ENCODE measurements at regions not wholly inside any gene's neighbourhood (a gene's known extent, or its start where the extent isn't known, plus 50 kb on each side); places are given as distances from the start of the nearest gene placed in this dataset.

- Histone ChIP-seq H3T11ph (ENCODE audit: low read length) (no peak overlapping the region), H3K56ac (ENCODE audit: insufficient read length, low read depth, low read length) (no peak overlapping the region), H3K9me3 (ENCODE audit: control insufficient read depth, low read depth, low read length) (no peaks in the 10 kb centered on the region), H3K18ac (ENCODE audit: insufficient read length, low read depth, low read length) (no peak overlapping the region), H4K8ac (replicated peaks; ENCODE audit: insufficient read length, low read depth, low read length) (no peak overlapping the region), H3K9ac (ENCODE audit: extremely low read depth, insufficient read length, low read length) (no peak overlapping the region), H3K79me2 (ENCODE audit: insufficient read depth, low read length) (no peaks in the 10 kb centered on the region), H2BK12ac (ENCODE audit: insufficient read length, low read depth, low read length) (no peak overlapping the region), H3K4ac (ENCODE audit: low read depth, low read length) (no peak overlapping the region), H3K23me2 (ENCODE audit: insufficient read length, low read depth, low read length, poor library complexity, severe bottlenecking) (no peaks in the 10 kb centered on the region), H3K27ac (ENCODE audit: insufficient read length, low read depth, low read length) (no peak overlapping the region), H2AFZ (ENCODE audit: low read length) (no peak overlapping the region), H4K5ac (ENCODE audit: insufficient read length, low read depth, low read length) (no peak overlapping the region), H2BK15ac (ENCODE audit: low read depth, low read length) (no peak overlapping the region), H2AK5ac (ENCODE audit: insufficient read length, low read length) (no peak overlapping the region), H3K4me1 (ENCODE audit: insufficient read depth, low read length) (no peaks in the 10 kb centered on the region), H3K79me1 (ENCODE audit: insufficient read depth, low read depth, low read length, poor library complexity, severe bottlenecking) (no peaks in the 10 kb centered on the region), H2BK5ac (ENCODE audit: insufficient read length, low read length) (no peak overlapping the region), H2BK20ac (ENCODE audit: low read depth, low read length, poor library complexity, severe bottlenecking) (no peak overlapping the region), H3K14ac (ENCODE audit: insufficient read depth, low read length) (no peak overlapping the region), H3K27me3 (ENCODE audit: insufficient read depth, low read length) (no peaks in the 10 kb centered on the region), H3K23ac (ENCODE audit: insufficient read length, low read depth, low read length) (no peak overlapping the region), H3K4me2 (ENCODE audit: insufficient read depth, insufficient read length, low read length) (no peak overlapping the region), H4K91ac (ENCODE audit: insufficient read length, low read depth, low read length) (no peak overlapping the region), H4K20me1 (ENCODE audit: control insufficient read depth, insufficient read depth, insufficient read length) (no peaks in the 10 kb centered on the region), H2BK120ac (ENCODE audit: low read depth, low read length, poor library complexity, severe bottlenecking) (no peak overlapping the region)
- WGBS (ENCODE audit: extremely low coverage, insufficient read length, low lambda C conversion rate): no CpG with 5 or more reads among the region's 2 CpGs
- Mint-ChIP-seq H3K4me1 (no peaks in the 10 kb centered on the region), H3K4me3 (no peak overlapping the region), H3K36me3 (ENCODE audit: insufficient read depth in 1 of 3, low read depth in 3 of 3) (no peaks in the 10 kb centered on the region), H3K9me3 (peaks cover 0 to 3% of the 10 kb centered on the region in 2 experiments; a peak in 1 of 5 replicates), H3K27me3 (ENCODE audit: low read depth) (no peaks in the 10 kb centered on the region), H3K27ac (no peak overlapping the region)
- no peak for DNase-seq
- no peak for TF ChIP-seq CTCF (conservative IDR thresholded peaks at IDR 0.05)
Observed at GRCh38 chr5:143952809-143953208, 140.8 kb downstream of the HMHB1 start.
